ENCODE measurements at regions not wholly inside any gene's neighbourhood (a gene's known extent, or its start where the extent isn't known, plus 50 kb on each side); places are given as distances from the start of the nearest gene placed in this dataset.
"Not testable (repeated sequence)": the region's sequence is repeated elsewhere in the genome, so short reads cannot be mapped to it uniquely, and the experiment has no call there.

GRCh38 chr12:111240374-111240773 lies 128.5 kb downstream of the PHETA1 start:
- TF ChIP-seq CTCF (IDR thresholded peaks at IDR 0.05) = no peak

GRCh38 chr12:111239235-111239634 lies 129.7 kb downstream of the PHETA1 start:
- no peak for DNase-seq
- no peaks in the 10 kb centered on the region for H3K4me1 Mint-ChIP-seq (ENCODE audit: low read depth)
- no peak overlapping the region for H3K27ac Mint-ChIP-seq
- peaks cover 15% of the 10 kb centered on the region for H3K27me3 Mint-ChIP-seq (ENCODE audit: insufficient read depth)
- H3K4me3 Mint-ChIP-seq = no peak overlapping the region
- peaks cover under 1% of the 10 kb centered on the region; the same call in 1 of the 2 replicates for H3K9me3 Mint-ChIP-seq
- H3K36me3 Mint-ChIP-seq (ENCODE audit: low read depth) = no peaks in the 10 kb centered on the region
- no peak for TF ChIP-seq CTCF (IDR thresholded peaks at IDR 0.05)

More at GRCh38 chr12:111240374-111240773, 128.5 kb downstream of the PHETA1 start:
- no peaks in the 10 kb centered on the region for H3K36me3 Mint-ChIP-seq (ENCODE audit: low read depth)
- peaks cover 15% of the 10 kb centered on the region for H3K27me3 Mint-ChIP-seq (ENCODE audit: insufficient read depth)
- H3K4me1 Mint-ChIP-seq (ENCODE audit: low read depth) = no peaks in the 10 kb centered on the region
- H3K27ac Mint-ChIP-seq = no peak overlapping the region
- peaks cover 6% of the 10 kb centered on the region; the same call in 1 of the 2 replicates for H3K9me3 Mint-ChIP-seq
- DNase-seq = no peak
- H3K4me3 Mint-ChIP-seq = no peak overlapping the region

- DNase-seq = no peak
- no peak overlapping the region for H3K4me3 Mint-ChIP-seq
- H3K9me3 Mint-ChIP-seq = no peaks in the 10 kb centered on the region
Observed at GRCh38 chr12:111238075-111238734, 130.7 kb downstream of the PHETA1 start.

GRCh38 chr12:111234491-111234890 lies 134.4 kb downstream of the PHETA1 start:
- not testable (repeated sequence) for H3K36me3 Mint-ChIP-seq (ENCODE audit: low read depth); H3K4me3 Mint-ChIP-seq; H3K4me1 Mint-ChIP-seq (ENCODE audit: low read depth); H3K27ac Mint-ChIP-seq; DNase-seq; H3K9me3 Mint-ChIP-seq; H3K27me3 Mint-ChIP-seq (ENCODE audit: insufficient read depth)

More at GRCh38 chr12:111238075-111238734, 130.7 kb downstream of the PHETA1 start:
- Mint-ChIP-seq H3K27me3 (ENCODE audit: insufficient read depth) (peaks cover 16% of the 10 kb centered on the region), H3K27ac (no peak overlapping the region), H3K4me1 (ENCODE audit: low read depth) (no peaks in the 10 kb centered on the region), H3K36me3 (ENCODE audit: low read depth) (no peaks in the 10 kb centered on the region)
- TF ChIP-seq CTCF (IDR thresholded peaks at IDR 0.05) = no peak

GRCh38 chr12:111233786-111234185 lies 135.1 kb downstream of the PHETA1 start:
- H3K27ac Mint-ChIP-seq = no peak overlapping the region
- no peaks in the 10 kb centered on the region for H3K9me3 Mint-ChIP-seq
- TF ChIP-seq CTCF (IDR thresholded peaks at IDR 0.05) = no peak
- peaks cover 7% of the 10 kb centered on the region for H3K27me3 Mint-ChIP-seq (ENCODE audit: insufficient read depth)
- no peak overlapping the region for H3K4me3 Mint-ChIP-seq
- no peaks in the 10 kb centered on the region for H3K4me1 Mint-ChIP-seq (ENCODE audit: low read depth)
- no peaks in the 10 kb centered on the region for H3K36me3 Mint-ChIP-seq (ENCODE audit: low read depth)
- no peak for DNase-seq

GRCh38 chr12:111230649-111231048 lies 138.2 kb downstream of the PHETA1 start:
- no peak for TF ChIP-seq CTCF (IDR thresholded peaks at IDR 0.05)
- H3K36me3 Mint-ChIP-seq (ENCODE audit: low read depth) = no peaks in the 10 kb centered on the region
- H3K27ac Mint-ChIP-seq = no peak overlapping the region
- H3K4me3 Mint-ChIP-seq = no peak overlapping the region
- H3K4me1 Mint-ChIP-seq (ENCODE audit: low read depth) = no peaks in the 10 kb centered on the region
- DNase-seq = no peak
- H3K27me3 Mint-ChIP-seq (ENCODE audit: insufficient read depth) = peaks cover 15% of the 10 kb centered on the region
- H3K9me3 Mint-ChIP-seq = no peaks in the 10 kb centered on the region
